Hepatocyte (in vitro differentiated cells): ENCODE measurements at regions not wholly inside any gene's neighbourhood (a gene's known extent, or its start where the extent isn't known, plus 50 kb on each side); places are given as distances from the start of the nearest gene placed in this dataset.

Source experiments
- EZH2phosphoT487 ChIP-seq: fragments of 200-600 bp; sonication (generic); IDR thresholded peaks from one replicate; pipeline ENCODE4 v1.6.1; 2018; ENCODE audit warnings: antibody characterized with exemption, mild to moderate bottlenecking, low read depth, moderate library complexity; ENCODE audit not compliant: unreplicated experiment, severe bottlenecking
- TF ChIP-seq, protein P1 (sequence below): fragments of 200-600 bp; sonication (generic); IDR thresholded peaks from 2 replicates; pipeline ENCODE4 v1.5.1; 2016; ENCODE audit warnings: antibody characterized with exemption, mild to moderate bottlenecking; ENCODE audit not compliant: poor library complexity

DNA sequence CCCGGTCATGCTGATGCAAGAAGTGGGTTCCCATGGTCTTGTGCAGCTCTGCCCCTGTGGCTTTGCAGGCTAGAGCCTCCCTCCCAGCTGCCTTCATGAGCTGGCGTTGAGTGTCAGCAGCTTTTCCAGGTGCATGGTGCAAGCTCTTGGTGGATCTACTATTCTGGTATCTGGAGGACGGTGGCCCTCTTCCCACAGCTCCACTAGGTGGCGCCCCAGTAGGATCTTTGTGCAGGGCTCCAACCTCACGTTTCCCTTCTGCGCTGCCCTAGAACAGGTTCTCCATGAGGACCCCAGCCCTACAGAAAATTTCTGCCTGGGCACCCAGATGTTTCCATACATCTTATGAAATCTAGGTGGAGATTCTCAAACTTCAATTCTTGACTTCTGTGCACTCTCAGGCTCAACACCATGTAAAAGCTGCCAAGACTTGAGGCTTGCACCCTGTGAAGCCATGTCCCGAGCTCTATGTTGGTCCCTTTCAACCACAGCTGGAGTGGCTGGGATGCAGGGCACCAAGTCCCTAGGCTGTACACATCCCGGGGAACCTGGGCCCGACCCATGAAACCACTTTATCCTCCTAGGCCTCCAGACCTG lies 238.4 kb upstream of the MDFIC2 start:
- no peak for TF ChIP-seq EZH2phosphoT487
- TF ChIP-seq, protein P1, sequence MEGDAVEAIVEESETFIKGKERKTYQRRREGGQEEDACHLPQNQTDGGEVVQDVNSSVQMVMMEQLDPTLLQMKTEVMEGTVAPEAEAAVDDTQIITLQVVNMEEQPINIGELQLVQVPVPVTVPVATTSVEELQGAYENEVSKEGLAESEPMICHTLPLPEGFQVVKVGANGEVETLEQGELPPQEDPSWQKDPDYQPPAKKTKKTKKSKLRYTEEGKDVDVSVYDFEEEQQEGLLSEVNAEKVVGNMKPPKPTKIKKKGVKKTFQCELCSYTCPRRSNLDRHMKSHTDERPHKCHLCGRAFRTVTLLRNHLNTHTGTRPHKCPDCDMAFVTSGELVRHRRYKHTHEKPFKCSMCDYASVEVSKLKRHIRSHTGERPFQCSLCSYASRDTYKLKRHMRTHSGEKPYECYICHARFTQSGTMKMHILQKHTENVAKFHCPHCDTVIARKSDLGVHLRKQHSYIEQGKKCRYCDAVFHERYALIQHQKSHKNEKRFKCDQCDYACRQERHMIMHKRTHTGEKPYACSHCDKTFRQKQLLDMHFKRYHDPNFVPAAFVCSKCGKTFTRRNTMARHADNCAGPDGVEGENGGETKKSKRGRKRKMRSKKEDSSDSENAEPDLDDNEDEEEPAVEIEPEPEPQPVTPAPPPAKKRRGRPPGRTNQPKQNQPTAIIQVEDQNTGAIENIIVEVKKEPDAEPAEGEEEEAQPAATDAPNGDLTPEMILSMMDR: peak; percentile 58
